HCT116 (cell line): ENCODE measurements at regions not wholly inside any gene's neighbourhood (a gene's known extent, or its start where the extent isn't known, plus 50 kb on each side); places are given as distances from the start of the nearest gene placed in this dataset.

Experiments used
- ATF3 ChIP-seq: IDR thresholded peaks from 2 replicates; pipeline ENCODE4 v1.6.1; 2012
- CBX3 ChIP-seq: IDR thresholded peaks from 2 replicates; pipeline ENCODE4 v1.6.1; 2012; ENCODE audit warnings: low read depth
- CEBPB ChIP-seq: IDR thresholded peaks from 2 replicates; pipeline ENCODE4 v1.6.1; 2012; ENCODE audit warnings: low read depth
- EGR1 ChIP-seq: IDR thresholded peaks from 2 replicates; pipeline ENCODE4 v1.6.1; 2012; ENCODE audit warnings: low read depth
- EZH2 ChIP-seq: fragments of 200-600 bp; sonication (generic); IDR thresholded peaks from 2 replicates; pipeline ENCODE4 v1.6.1; 2017; ENCODE audit warnings: antibody characterized with exemption, mixed run types
- EZH2phosphoT487 ChIP-seq: fragments of 200-600 bp; IDR thresholded peaks from 2 replicates; pipeline ENCODE4 v1.6.1; 2018; ENCODE audit warnings: antibody characterized with exemption, borderline replicate concordance
- POLR2A ChIP-seq: IDR thresholded peaks from 2 replicates; pipeline ENCODE4 v1.7.0; 2011; ENCODE audit warnings: borderline replicate concordance; ENCODE audit not compliant: insufficient read depth, insufficient read length; ENCODE audit errors: extremely low read depth
- POLR2AphosphoS5 ChIP-seq: IDR thresholded peaks from 2 replicates; pipeline ENCODE4 v1.6.1; 2011; ENCODE audit warnings: mild to moderate bottlenecking, low read depth, low read length, moderate library complexity
- RAD21 ChIP-seq: IDR thresholded peaks from 2 replicates; pipeline ENCODE4 v1.6.1; 2012; ENCODE audit warnings: low read depth, mild to moderate bottlenecking
- SRF ChIP-seq: IDR thresholded peaks from 2 replicates; pipeline ENCODE4 v1.6.1; 2012; ENCODE audit warnings: low read depth
- TCF7L2 ChIP-seq: IDR thresholded peaks from 2 replicates; pipeline ENCODE4 v1.7.0; 2011; ENCODE audit warnings: borderline replicate concordance, inconsistent platforms; ENCODE audit not compliant: insufficient read depth, insufficient read length; ENCODE audit errors: extremely low read depth
- YY1 ChIP-seq: IDR thresholded peaks from 2 replicates; pipeline ENCODE4 v1.6.1; 2011; ENCODE audit warnings: low read length, low read depth, moderate library complexity, mild to moderate bottlenecking; ENCODE audit not compliant: insufficient replicate concordance; ENCODE audit errors: extremely low read depth
- TF ChIP-seq, protein P1 (sequence below), 3 experiments: fragments of 200-600 bp in 1 of 3; sonication (generic) in 1 of 3; IDR thresholded peaks in 2 of 3; conservative IDR thresholded peaks in 1 of 3; 2 replicates each; pipeline ENCODE4 v1.5.1; 2012 to 2017; ENCODE audit warnings: low read depth in 2 of 3, low read length in 2 of 3, antibody characterized with exemption in 1 of 3, borderline replicate concordance in 1 of 3, control low read depth in 1 of 3, mild to moderate bottlenecking in 1 of 3, mixed read lengths in 1 of 3, mixed run types in 1 of 3, moderate library complexity in 1 of 3; ENCODE audit not compliant: insufficient read depth in 1 of 3
- TF ChIP-seq, protein P2 (sequence below): IDR thresholded peaks from 2 replicates; pipeline ENCODE4 v1.6.1; 2012

GRCh38 chr10:31708046-31708445, 220.6 kb downstream of the ARHGAP12 start:
- no peak for TF ChIP-seq CEBPB
- TF ChIP-seq POLR2A, result no peak
- TF ChIP-seq, protein P1, sequence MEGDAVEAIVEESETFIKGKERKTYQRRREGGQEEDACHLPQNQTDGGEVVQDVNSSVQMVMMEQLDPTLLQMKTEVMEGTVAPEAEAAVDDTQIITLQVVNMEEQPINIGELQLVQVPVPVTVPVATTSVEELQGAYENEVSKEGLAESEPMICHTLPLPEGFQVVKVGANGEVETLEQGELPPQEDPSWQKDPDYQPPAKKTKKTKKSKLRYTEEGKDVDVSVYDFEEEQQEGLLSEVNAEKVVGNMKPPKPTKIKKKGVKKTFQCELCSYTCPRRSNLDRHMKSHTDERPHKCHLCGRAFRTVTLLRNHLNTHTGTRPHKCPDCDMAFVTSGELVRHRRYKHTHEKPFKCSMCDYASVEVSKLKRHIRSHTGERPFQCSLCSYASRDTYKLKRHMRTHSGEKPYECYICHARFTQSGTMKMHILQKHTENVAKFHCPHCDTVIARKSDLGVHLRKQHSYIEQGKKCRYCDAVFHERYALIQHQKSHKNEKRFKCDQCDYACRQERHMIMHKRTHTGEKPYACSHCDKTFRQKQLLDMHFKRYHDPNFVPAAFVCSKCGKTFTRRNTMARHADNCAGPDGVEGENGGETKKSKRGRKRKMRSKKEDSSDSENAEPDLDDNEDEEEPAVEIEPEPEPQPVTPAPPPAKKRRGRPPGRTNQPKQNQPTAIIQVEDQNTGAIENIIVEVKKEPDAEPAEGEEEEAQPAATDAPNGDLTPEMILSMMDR (IDR thresholded peaks at IDR 0.05 in 2 of 3, conservative IDR thresholded peaks at IDR 0.05 in 1 of 3; ENCODE audit: borderline replicate concordance in 1 of 3, insufficient read depth in 1 of 3, low read depth in 2 of 3, low read length in 2 of 3), result no peak
- TF ChIP-seq POLR2AphosphoS5, result no peak
- TF ChIP-seq, protein P2, sequence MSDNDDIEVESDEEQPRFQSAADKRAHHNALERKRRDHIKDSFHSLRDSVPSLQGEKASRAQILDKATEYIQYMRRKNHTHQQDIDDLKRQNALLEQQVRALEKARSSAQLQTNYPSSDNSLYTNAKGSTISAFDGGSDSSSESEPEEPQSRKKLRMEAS, result no peak
- no peak for TF ChIP-seq RAD21
- TF ChIP-seq TCF7L2, result no peak
- TF ChIP-seq EZH2, result no peak
- no peak for TF ChIP-seq SRF
- no peak for TF ChIP-seq YY1
- no peak for TF ChIP-seq EZH2phosphoT487
- TF ChIP-seq EGR1, result no peak
- TF ChIP-seq CBX3, result no peak
- TF ChIP-seq ATF3, result no peak
